Activated CD4-positive, alpha-beta T cell treated with anti-CD3 and anti-CD28 coated beads for 36 hours (primary cell): ENCODE measurements at regions not wholly inside any gene's neighbourhood (a gene's known extent, or its start where the extent isn't known, plus 50 kb on each side); places are given as distances from the start of the nearest gene placed in this dataset.

Experiments
- ATAC-seq: fragments of 200-7000 bp; cut with Tn5 transposase; one replicate; pipeline ENCODE4 v1.10.0; 2021; ENCODE audit warnings: mild to moderate bottlenecking, moderate library complexity
- CTCF ChIA-PET: fragments of 350-600 bp; sonication (Branson Sonifier 250); formaldehyde crosslinking; loops from one replicate; lab custom pipeline; 2021; ENCODE audit warnings: antibody characterized with exemption; lab: Charles Lee
- POLR2A ChIA-PET: fragments of 350-600 bp; sonication (Branson Sonifier 250); formaldehyde crosslinking; loops from one replicate; lab custom pipeline; 2021; ENCODE audit warnings: antibody characterized with exemption, inconsistent platforms; lab: Charles Lee
- DNase-seq: peaks from one replicate; pipeline ENCODE4 v3.0.0-alpha.2; 2020
- H3K27ac Mint-ChIP-seq: one replicate; pipeline ENCODE4 v1.8.0; 2021; ENCODE audit warnings: mixed read lengths
- H3K27me3 Mint-ChIP-seq: one replicate; pipeline ENCODE4 v1.8.0; 2021; ENCODE audit warnings: mixed read lengths
- H3K36me3 Mint-ChIP-seq: one replicate; pipeline ENCODE4 v1.8.0; 2021; ENCODE audit warnings: low read depth, mixed read lengths
- H3K4me1 Mint-ChIP-seq: one replicate; pipeline ENCODE4 v1.8.0; 2021; ENCODE audit warnings: mixed read lengths
- H3K4me3 Mint-ChIP-seq: one replicate; pipeline ENCODE4 v1.8.0; 2021; ENCODE audit warnings: mild to moderate bottlenecking, moderate library complexity, mixed read lengths
- H3K9me3 Mint-ChIP-seq: one replicate; pipeline ENCODE4 v1.8.0; 2021; ENCODE audit warnings: low read depth, mixed read lengths
- intact Hi-C, 2 experiments: fragments of 100-400 bp; cut with DNase I in 1 of 2; cut with micrococcal nuclease in 1 of 2; formaldehyde crosslinking; loops; one replicate each; pipeline versions ENCODE4 v1.14.2 to v1.15.1; 2022 to 2024; cut with DNase I, micrococcal nuclease

- peaks cover 4% of the 10 kb centered on the region for H3K9me3 Mint-ChIP-seq
- CTCF ChIA-PET, result interaction anchor here (0.9 kb wide), 1 partner anchor 149 kb away, joined by 3 read pairs; no protein-coding TSS in a partner anchor
- intact Hi-C loops, result no loop called here
- no peak for ATAC-seq
- H3K27ac Mint-ChIP-seq, result no peak overlapping the region
- no peaks in the 10 kb centered on the region for H3K36me3 Mint-ChIP-seq
- H3K4me3 Mint-ChIP-seq, result no peak overlapping the region
- no peaks in the 10 kb centered on the region for H3K27me3 Mint-ChIP-seq
- no peak for DNase-seq
- no peaks in the 10 kb centered on the region for H3K4me1 Mint-ChIP-seq
- POLR2A ChIA-PET, result no interaction called here
Observed at GRCh38 chr12:39124768-39125167, 219.4 kb upstream of the CPNE8 start.

DNA sequence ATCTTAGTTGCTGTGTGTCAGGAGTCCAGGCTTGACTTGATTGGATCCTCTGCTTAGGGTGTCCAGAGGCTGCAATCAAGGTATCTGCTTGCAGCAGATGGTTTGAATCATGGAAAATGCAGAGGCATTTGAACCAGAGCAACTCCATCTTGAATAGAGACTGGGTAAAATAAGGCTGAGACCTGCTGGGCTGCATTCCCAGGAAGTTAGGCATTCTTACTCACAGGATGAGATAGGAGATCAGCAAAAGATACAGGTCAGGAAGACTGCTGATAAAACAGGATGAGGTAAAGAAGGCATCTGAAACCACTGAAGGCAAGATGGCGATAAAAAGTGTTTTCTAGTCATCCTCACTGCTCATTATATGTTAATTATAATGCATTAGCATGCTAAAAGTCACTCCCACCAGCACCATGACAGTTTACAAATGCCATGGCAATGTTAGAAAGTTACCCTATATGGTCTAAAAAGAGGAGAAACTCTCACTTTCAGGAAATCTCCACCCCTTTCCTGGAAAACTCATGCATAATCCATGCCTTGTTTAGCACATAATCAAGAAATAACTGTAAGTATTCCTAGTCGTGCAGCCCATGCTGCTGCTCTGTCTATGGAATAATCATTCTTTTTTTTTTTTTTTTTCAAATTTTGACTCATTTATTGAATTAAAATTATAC lies 218.3 kb upstream of the CPNE8 start:
- ChIA-PET POLR2A (no interaction called here), CTCF (interaction anchor here (0.9 kb wide), 1 partner anchor 150 kb away, joined by 3 read pairs; no protein-coding TSS in a partner anchor)
- Mint-ChIP-seq H3K27me3 (peaks cover 1% of the 10 kb centered on the region), H3K4me3 (no peak overlapping the region), H3K4me1 (no peaks in the 10 kb centered on the region), H3K9me3 (peaks cover 4% of the 10 kb centered on the region), H3K27ac (no peak overlapping the region), H3K36me3 (no peaks in the 10 kb centered on the region)
- intact Hi-C loops, result no loop called here
- DNase-seq, result no peak
- ATAC-seq, result no peak

DNA sequence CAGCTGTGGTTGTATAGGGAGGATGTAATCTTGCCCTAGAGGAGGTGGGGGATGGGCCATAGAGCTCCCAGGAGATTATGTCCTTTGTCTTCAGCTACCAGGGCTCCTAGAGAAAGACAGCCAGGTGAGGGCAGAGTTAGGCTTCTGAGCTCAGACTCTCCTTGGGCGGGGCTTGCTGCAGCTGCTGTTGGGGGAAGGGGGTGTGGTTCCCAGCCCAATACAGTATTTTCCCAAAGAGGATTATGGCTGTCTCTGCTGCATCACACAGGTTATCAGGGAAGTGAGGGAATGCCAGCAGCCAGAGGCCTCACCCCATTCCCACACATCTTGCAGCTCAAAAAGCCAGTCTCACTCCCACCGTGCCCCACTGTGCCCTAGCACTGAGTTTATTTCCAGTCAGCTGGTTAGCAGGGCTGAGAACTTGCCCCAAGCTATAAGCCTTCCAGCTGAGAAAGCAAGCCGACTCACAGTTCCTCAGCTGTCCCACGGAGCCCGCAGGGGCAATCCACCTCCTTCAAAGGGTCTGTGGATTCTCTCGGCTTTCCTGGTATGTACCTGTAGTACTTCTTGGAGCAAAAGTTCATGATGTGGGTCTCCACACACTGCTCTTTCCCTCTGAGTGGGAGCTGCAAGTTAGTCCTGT lies 217.3 kb upstream of the CPNE8 start:
- ATAC-seq (no peak), DNase-seq (no peak)
- Mint-ChIP-seq H3K4me1 (no peaks in the 10 kb centered on the region), H3K4me3 (no peak overlapping the region), H3K27ac (no peak overlapping the region), H3K36me3 (no peaks in the 10 kb centered on the region), H3K27me3 (peaks cover 2% of the 10 kb centered on the region), H3K9me3 (peaks cover 4% of the 10 kb centered on the region)
- intact Hi-C loops, result no loop called here
- CTCF ChIA-PET, result interaction anchor here (1.0 kb wide), 1 partner anchor 15 kb away, joined by 3 read pairs; no protein-coding TSS in a partner anchor
- POLR2A ChIA-PET, result no interaction called here

- Mint-ChIP-seq H3K27me3 (peaks cover 2% of the 10 kb centered on the region), H3K9me3 (peaks cover under 1% of the 10 kb centered on the region), H3K36me3 (no peaks in the 10 kb centered on the region), H3K27ac (no peak overlapping the region), H3K4me3 (no peak overlapping the region), H3K4me1 (no peaks in the 10 kb centered on the region)
- POLR2A ChIA-PET, result no interaction called here
- ATAC-seq (no peak), DNase-seq (no peak)
- intact Hi-C loops, result no loop called here
- CTCF ChIA-PET, result interaction anchor here (1.0 kb wide), 1 partner anchor 10 kb away, joined by 3 read pairs; no protein-coding TSS in a partner anchor
Observed at GRCh38 chr12:39116861-39117260, 211.5 kb upstream of the CPNE8 start.

- Mint-ChIP-seq H3K4me1 (no peaks in the 10 kb centered on the region), H3K9me3 (no peaks in the 10 kb centered on the region), H3K27me3 (no peaks in the 10 kb centered on the region), H3K36me3 (no peaks in the 10 kb centered on the region), H3K27ac (no peak overlapping the region), H3K4me3 (no peak overlapping the region)
- POLR2A ChIA-PET, result no interaction called here
- CTCF ChIA-PET, result no interaction called here
- ATAC-seq (no peak), DNase-seq (no peak)
- intact Hi-C loops, result no loop called here
Observed at GRCh38 chr12:39112064-39112463, 206.7 kb upstream of the CPNE8 start.

DNA sequence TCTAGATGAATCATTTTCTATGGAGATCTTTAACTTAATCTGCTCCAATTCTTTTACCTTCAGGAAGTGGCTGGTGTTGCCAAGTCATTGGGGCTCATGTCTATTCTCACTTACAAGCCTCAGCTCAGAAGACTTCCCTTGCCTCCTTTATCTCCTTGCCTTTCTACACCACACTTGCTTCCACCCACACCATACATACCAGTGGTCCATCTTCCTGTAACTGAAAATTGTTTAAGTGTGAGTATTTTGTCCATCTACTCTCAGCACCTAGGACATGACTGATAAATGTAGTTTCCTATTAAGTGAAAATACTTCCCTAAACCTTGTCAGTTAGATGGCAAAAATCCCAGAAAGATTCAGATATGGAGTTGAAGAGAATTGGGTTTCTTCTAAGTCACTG lies 199.7 kb upstream of the CPNE8 start:
- no peak overlapping the region for H3K4me3 Mint-ChIP-seq
- no peaks in the 10 kb centered on the region for H3K4me1 Mint-ChIP-seq
- H3K36me3 Mint-ChIP-seq, result no peaks in the 10 kb centered on the region
- CTCF ChIA-PET, result no interaction called here
- ATAC-seq (no peak), DNase-seq (no peak)
- no peaks in the 10 kb centered on the region for H3K9me3 Mint-ChIP-seq
- H3K27me3 Mint-ChIP-seq, result peaks cover 2% of the 10 kb centered on the region
- H3K27ac Mint-ChIP-seq, result no peak overlapping the region
- POLR2A ChIA-PET, result no interaction called here
- intact Hi-C loops, result loop anchor here in 1 of 2 experiments (10.0 kb wide), 1 partner anchor 440 kb away; no protein-coding TSS in a partner anchor

DNA sequence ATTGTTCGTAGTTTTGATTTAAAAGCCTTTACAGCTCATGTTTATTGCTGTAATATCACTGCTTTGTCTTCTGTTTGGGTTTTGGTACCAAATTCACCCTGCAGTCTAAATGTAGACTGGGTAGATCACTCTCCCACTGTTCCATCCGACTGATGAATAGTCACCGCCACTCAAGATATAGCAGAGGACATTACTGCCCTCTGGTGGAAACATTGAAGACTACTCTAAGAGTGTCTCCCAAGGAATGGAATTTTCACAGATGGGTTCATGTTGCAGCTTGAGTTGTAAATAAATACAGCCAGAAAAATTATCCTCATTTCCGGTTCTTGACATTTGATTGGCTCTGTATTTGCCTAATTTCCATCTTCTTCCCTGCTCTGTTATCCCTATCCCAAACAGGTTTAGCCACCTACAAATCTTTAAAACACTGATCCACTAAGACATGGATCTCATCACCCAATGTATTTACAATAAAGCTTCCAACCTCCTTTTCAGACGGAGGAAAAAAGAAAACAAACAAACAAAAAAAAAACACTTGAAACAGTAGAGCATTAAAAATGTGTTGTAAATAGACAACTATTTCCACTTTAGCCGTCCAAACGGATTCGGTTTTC lies 198.3 kb upstream of the CPNE8 start:
- Mint-ChIP-seq H3K27me3 (peaks cover 2% of the 10 kb centered on the region), H3K4me3 (no peak overlapping the region), H3K27ac (no peak overlapping the region), H3K36me3 (no peaks in the 10 kb centered on the region), H3K4me1 (no peaks in the 10 kb centered on the region), H3K9me3 (no peaks in the 10 kb centered on the region)
- ATAC-seq (peak; percentile 81), DNase-seq (peak; percentile 10)
- intact Hi-C loops, result loop anchor here (1.0 to 10.0 kb wide), 7 partner anchors 182 to 966 kb away; partner anchors contain the start of gene CPNE8 (in 1 of the 2)
- CTCF ChIA-PET, result interaction anchor here (0.6 to 4.3 kb wide), 7 partner anchors 183 to 1797 kb away, joined by 3 to 23 read pairs (median 4); partner anchors contain the start of gene CPNE8
- POLR2A ChIA-PET, result interaction anchor here (0.6 kb wide), 1 partner anchor 10 kb away, joined by 4 read pairs; no protein-coding TSS in a partner anchor

DNA sequence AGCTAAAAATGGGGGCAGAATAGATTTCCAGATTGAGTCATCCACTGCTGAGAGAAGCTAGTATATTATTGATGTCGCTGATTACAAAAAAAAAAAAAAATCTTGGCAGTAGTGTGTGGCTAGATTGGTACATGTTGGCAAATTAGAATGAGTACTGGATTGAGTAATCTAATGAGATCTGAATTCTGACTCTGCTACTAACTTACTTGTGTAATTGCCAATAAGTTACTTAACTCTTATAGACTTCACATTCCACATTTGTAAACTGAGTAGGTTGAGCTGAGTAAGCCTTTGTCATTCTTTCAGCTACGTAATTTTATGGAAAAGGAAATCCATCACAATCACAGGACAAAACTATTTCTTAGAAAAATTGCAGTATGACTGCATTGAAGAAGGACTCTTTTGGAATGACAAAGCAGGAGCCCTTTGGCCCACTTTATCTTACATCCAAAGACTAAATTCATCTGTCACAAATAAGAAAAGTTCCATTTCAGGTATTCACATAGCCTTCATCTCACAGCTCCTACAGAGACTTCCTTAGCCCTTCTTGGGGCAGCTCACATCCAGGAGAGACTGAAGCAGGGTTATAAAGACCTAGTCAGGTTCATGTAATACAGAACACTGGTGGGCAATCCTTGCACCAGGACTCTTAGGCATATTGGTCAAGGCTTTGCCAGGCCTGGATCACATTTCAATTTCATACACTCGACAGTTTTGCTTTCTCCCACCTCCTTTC lies 197.3 kb upstream of the CPNE8 start:
- intact Hi-C loops, result loop anchor here (1.0 to 10.0 kb wide), 7 partner anchors 181 to 965 kb away; partner anchors contain the start of gene CPNE8 (in 1 of the 2)
- ChIA-PET CTCF (interaction anchor here (0.7 to 4.3 kb wide), 8 partner anchors 23 to 1276 kb away, joined by 3 to 23 read pairs (median 4); partner anchors contain the start of gene CPNE8), POLR2A (no interaction called here)
- Mint-ChIP-seq H3K27me3 (peaks cover 2% of the 10 kb centered on the region), H3K27ac (no peak overlapping the region), H3K4me1 (no peaks in the 10 kb centered on the region), H3K4me3 (no peak overlapping the region), H3K9me3 (no peaks in the 10 kb centered on the region), H3K36me3 (no peaks in the 10 kb centered on the region)
- ATAC-seq (no peak), DNase-seq (no peak)

DNA sequence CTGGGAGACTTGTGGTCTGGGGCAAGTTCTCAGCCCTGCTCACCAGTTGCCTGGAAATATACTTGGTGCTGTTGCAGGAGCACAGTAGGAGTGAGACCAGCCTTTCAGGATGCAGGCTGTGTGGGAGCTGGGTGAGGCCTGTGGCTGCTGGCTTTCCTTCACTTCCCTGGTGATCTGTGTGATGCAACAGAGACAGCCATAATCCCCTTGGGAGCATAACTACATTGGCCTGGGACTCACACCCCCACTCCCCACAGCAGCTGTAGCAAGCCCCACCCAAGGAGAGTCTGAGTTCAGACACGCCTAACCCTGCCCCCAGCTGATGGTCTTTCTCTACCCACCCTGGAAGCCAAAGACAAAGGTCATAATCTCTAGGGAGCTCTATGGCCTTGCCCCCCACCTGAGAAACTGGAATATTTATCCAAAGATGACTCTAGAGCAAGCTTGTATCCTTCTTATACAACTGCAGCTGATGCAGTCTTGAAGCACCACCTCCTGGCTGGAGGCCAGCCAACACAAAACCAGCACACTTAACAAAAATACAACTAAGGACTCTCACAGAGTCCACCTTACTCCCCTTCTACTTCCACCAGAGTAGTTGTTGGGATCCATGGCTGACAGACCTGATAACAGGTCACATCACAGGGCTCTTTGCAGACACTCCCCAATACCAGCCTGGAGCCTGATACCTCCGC lies 190.4 kb upstream of the CPNE8 start:
- Mint-ChIP-seq H3K27me3 (peaks cover 9% of the 10 kb centered on the region), H3K4me3 (no peak overlapping the region), H3K27ac (no peak overlapping the region), H3K4me1 (no peaks in the 10 kb centered on the region), H3K9me3 (no peaks in the 10 kb centered on the region), H3K36me3 (no peaks in the 10 kb centered on the region)
- CTCF ChIA-PET, result interaction anchor here (1.1 kb wide), 1 partner anchor 768 kb away, joined by 3 read pairs; no protein-coding TSS in a partner anchor
- POLR2A ChIA-PET, result no interaction called here
- intact Hi-C loops, result no loop called here
- ATAC-seq (no peak), DNase-seq (no peak)

DNA sequence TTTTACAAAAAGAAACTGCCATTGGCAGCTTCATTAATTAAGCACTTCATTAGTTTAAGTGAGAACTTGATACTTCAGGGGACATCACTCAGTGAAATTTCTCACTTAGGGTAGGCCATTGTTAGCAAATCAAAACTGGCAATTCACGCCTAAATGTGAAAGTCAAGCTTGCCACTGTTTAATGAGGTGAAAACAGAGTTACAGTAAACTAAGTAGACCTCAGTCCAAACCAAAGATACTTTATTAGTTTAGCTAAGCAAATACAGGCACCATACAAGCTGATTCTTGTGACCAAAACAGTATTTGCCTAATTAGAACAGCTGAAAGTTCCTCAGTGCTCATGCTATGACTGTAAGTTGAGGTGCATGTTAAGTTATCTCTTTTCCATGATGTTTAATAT lies 176.5 kb upstream of the CPNE8 start:
- POLR2A ChIA-PET, result no interaction called here
- Mint-ChIP-seq H3K27ac (no peak overlapping the region), H3K9me3 (no peaks in the 10 kb centered on the region), H3K27me3 (peaks cover 2% of the 10 kb centered on the region), H3K36me3 (no peaks in the 10 kb centered on the region), H3K4me3 (no peak overlapping the region), H3K4me1 (no peaks in the 10 kb centered on the region)
- CTCF ChIA-PET, result no interaction called here
- ATAC-seq (no peak), DNase-seq (no peak)
- intact Hi-C loops, result no loop called here
